HG03103 (cell line): ENCODE measurements at regions not wholly inside any gene's neighbourhood (a gene's known extent, or its start where the extent isn't known, plus 50 kb on each side); places are given as distances from the start of the nearest gene placed in this dataset.
"Not testable (repeated sequence)": the region's sequence is repeated elsewhere in the genome, so short reads cannot be mapped to it uniquely, and the experiment has no call there.

Source experiments
- ATAC-seq: cut with Tn5 transposase; IDR thresholded peaks from one replicate; pipeline ENCODE4 v1.9.1; 2021; ENCODE audit warnings: low read depth; ENCODE audit not compliant: unreplicated experiment

DNA sequence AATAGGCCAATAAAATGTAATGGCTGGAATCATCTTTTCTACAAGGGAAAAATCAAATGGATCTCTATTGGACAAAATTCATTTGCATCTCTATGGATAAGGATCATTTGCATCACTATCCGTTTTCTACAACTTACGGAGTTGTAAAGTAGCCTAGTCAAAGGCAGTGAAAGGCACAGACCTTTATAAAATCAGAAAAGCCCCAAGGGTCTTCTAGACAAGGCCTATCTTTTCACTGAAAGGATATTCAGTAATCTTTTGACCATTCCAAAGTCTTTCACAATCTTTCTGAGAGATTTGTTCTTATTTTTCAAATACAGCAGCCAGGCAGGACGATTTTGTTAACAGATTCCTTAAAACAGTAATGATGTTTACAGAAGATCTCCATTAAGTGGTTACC, 119.5 kb upstream of the JADE1 start:
- ATAC-seq: no peak

DNA sequence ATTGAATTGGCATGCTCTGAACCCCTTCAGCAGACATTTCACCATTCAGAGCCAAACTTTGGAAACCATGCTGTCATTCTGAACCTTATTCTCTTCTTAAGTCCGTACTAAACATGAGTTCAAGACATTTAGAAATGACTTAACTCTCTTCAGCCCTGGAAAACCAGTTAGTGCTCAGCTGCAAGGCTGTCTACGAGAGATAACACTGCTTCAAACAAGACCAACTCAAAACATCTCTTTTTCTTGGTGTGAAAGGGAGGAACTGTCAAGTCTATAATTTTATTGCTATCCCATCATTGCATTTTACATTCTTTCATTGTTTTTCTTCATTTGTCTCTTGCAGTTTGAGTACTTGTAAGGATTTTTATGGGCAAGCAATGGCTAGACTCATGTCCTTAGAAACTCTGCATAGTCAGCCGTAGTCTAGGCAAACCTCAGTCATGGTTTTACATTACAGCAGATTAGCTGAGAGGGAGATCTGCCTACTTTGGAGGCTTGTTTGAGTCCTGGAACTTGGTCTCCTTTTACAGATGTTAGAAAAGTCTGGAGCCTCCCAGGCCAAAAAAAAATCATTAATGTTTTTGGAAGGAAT, 120.6 kb upstream of the JADE1 start:
- ATAC-seq: no peak

DNA sequence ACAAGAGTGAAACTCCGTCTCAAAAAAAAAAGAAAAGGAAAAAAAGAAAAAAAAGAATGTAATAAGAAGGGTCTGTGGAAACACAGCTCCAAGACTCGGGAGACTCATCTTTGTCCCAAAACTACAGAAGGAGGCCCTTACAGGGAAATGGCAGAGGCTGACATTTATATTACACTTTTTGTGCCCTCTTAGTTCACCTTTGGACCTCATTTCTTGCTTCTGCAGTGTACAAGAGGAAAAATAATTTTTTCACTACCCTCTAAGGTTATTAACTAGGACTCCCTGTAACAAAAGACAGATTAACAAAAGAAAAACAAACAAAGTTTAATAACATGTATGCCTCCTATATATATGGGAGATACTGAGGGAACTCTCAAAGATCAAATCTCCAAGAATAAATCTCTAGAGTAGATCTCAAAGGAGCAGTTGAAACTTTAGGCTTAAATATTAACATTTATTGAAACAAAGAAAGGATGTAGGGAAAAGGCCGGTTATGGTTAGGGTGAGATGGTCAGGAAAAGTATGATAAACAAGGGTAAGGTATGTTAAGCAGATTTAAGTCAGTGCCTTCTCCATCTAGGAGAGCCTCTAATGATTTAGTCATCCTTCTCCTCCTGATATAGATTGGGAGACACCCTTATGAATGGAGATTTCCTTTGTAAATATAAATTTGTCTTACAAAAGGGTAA, 121.3 kb upstream of the JADE1 start:
- ATAC-seq: no peak

DNA sequence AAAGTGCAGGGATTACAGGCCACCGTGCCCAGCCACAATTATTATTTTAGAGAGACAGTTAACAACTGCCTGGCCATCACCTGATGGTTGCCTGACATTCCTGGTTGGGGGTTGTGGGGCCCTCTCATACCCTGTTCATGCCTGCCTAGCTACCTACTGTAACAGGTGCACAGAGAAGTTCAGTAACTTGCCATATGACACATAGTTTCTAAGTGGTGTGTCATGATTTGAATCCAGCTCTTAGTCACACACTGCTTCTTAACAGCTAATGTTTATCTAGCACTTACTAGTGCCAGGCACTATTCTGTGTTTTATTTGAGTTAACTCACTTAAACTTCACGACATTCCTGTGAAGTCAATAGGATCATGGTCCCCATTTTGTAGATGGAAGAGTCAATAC, 122.7 kb upstream of the JADE1 start:
- ATAC-seq: no peak

DNA sequence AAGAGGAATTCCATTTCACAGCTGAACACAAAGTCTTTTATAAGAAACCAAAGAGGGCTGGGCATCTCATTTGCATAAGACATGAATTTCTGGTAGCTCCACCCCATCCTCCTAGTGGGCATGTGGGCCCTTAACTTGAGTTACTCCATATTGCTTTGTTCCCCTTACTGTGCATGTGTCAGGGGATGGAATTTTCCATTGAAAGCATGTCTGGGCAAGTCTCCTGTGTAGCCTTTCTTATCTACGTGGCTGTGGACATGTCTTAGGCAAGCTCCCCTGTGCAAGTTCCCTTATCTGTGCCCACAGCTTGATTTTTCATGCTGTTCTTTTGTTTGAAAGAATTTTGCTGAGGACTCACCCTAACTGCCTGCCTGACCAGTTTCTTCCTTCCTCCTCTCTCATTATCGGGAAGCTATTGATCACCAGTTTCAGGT, 123.5 kb upstream of the JADE1 start:
- ATAC-seq: no peak

DNA sequence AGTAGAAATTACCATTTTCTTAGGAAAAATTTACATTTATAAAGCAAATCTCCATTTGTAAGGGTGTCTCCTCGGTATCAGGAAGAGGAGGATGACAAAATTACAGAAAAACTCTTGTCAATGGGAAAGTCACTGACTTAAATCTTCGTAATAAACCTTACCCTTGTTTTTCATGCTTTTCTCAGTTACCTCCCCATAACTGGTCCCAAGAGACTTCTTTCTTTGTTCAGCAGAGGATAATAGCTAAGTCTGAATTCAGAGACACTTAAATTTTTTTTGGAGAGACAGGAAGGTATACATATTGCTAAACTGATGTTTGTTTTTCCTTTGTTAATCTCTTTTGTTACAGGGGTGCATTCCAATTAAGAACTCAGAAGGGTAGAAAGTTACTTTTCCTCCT, 125.5 kb upstream of the JADE1 start:
- ATAC-seq: no peak

DNA sequence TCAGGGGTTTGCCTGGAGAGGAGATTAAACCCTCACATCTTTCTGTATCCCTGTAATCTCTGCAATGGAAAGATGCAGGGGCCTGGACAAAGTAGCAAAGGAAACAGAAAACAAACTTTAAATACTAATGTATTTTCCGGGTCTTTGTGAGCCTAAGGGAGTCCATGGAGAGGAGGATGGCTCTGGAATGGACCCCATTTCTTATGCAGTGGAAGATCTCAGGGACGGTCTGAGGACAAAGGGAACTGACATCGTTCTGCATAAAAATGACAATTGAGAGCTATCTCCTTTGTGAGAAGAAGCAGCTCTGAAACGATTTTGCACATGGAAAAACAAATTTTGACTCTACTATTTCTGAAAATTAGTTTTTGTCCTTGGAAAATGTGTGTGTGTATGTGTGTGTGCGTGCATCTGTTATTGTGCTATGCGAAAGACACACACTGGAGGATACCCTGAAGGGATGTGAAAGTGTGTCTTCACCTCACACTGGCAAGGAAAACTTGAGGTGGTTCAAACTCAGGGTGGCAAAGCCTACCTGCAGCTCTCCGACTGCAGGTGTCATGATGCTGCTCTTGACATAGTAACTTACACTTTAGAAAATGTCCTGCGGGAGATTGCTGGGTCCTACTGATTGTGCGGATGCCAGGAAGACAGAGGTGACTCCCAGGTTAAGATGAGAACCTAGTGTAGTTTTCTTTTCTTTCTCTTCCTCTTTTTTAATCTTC, 126.4 kb upstream of the JADE1 start:
- ATAC-seq: no peak

DNA sequence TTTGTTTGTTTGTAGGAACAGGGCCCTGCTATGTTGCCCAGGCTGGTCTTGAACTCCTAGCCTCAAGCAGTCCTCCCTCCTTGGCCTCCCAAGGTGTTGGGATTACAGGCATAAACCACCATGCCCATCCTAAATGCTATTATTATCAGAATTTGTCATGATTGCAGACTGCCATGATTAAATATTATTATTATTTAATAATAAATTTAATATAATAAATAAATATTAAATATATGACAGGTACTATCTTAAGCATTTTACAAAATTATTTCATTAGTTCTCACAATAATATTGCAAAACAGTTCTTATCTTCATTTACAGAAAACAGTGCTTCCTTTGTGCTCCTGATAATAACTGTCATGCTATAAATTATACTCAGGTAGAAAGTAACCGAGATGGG, 133.4 kb upstream of the JADE1 start:
- no peak for ATAC-seq

DNA sequence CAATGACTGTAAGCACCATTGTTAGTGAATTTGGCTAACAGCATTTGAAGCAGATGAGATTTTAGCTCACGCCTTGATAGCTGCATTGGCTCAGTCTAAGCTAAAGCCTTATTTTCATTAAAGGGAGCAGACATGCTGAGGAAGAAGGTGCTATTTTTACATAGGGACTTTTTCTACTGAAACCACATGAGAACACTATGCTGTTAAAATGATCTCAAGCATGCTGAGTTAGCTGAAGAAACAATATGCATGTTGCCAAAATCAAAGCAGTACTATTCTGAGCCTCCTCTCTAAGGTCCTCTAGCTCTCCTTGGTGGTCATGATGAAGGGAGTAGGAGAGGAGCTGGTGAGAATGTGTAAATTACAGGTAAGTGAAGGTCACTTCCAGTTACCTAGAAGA, 134.4 kb upstream of the JADE1 start:
- ATAC-seq: peak; percentile 86

DNA sequence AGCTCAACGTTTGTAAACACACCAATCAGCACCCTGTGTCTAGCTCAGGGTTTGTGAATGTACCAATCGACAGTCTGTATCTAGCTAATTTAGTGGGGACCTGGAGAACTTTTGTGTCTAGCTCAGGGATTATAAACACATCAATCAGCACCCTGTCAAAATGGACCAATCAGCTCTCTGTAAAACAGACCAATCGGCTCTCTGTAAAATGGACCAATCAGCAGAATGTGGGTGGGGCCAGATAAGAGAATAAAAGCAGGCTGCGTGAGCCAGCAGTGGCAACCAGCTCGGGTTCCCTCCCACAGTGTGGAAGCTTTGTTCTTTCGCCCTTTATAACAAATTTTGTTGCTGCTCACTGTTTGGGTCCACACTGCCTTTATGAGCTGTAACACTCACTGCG, 136.3 kb upstream of the JADE1 start:
- ATAC-seq: not testable (repeated sequence)

DNA sequence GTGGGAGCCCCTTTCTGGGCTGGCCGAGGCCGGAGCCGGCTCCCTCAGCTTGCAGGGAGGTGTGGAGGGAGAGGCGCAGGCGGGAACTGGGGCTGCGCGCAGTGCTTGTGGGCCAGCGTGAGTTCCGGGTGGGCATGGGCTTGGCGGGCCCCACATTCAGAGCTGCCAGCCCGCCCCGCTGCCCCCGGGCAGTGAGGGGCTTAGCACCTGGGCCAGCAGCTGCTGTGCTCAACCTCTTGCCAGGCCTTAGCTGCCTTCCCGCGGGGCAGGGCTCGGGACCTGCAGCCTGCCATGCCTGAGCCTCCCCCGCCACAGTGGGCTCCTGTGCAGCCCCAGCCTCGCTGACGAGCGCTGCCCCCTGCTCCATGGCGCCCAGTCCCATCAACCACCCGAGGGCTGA, 136.9 kb upstream of the JADE1 start:
- not testable (repeated sequence) for ATAC-seq

DNA sequence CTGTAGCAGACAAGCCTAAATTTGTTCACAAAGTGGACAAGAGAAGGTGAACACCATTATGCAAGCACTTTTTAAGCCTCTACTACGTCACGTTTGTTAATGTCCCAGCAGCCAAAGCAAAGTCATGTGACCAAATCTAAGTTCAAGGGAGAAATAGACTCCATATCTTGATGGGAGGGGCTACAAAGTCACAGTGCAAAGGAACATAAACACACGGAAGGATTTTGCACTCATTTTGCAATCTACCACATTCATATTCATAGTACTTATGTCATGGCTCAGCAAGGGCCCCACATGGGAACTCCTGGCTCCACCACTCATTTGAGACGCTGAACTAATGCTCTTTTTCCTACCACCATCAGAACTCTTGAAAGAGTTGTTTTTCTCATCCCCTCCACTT, 139.0 kb upstream of the JADE1 start:
- ATAC-seq: no peak

DNA sequence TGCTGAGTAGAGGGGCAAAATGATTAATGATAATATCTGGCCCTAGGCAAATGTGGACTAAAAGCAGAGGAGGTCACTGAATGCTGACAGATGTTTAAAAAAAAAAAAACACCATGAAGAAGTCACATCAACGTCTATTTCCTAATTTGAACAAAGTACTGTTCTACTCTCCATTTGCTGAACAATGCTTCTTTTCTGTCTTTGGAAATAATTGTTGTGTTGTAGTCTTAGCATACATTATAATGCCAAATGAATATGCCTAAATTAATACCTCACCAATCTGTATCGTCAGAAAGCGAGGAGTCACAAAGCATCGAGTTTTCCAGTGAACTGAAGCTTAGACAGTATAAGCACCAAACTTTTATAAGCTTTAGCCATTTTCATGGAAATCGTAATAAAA, 140.9 kb upstream of the JADE1 start:
- ATAC-seq: no peak

DNA sequence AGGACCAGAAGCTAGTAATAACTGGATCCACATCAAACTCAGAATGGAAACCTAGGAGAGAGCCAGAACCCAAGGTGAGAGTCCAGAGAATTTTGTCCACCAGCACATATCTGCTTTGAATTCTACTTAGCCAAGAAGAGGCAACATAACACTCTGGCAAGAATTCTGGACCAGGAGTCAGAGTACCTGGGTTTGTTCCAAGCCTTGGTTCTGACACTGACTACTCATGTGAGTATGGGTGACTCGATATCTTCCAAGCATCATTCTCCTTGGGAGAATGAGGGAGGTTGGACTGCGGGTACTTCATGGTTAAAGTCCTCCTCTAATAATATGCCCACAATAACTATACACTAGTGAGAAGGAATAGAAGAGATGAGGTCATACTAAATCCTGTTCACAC, 144.0 kb upstream of the JADE1 start:
- ATAC-seq: no peak

DNA sequence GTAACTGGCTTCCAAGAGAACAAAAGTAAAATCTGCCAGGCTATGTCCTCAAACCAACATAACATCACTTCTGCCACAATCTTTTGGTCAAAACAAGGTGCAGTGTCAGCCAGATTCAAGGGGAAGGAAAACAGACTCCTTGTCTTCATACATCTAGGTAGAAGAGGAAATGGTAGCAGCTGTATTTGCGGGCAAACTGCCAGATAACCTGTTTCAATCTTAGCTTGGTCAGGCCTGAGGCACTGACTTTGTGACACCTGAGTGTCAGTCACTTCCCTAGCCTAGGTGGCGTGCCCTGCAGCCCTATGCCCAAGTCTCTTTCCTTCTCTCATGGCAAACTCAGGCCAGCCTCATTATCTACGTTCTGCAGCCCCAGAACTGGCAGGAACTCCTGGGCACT, 146.2 kb upstream of the JADE1 start:
- ATAC-seq: peak; percentile 95

DNA sequence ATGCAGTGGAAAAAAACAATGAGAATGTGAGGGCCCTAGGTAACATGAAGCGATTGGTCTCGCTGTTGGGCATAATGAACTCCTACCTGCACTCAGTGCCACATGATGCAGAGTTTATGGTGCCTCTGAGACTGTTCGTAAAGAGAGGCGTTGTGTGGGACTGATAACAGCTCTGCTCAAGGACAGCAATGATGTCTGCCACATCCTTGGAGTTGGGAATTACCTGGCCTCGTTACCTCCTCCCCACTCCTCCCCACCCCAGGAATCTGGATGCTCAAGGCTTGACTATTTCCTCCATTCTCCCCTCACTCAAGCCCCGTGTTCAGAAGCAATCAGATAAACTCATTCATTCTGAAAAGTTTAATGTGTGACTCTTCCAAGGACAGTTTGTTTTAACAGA, 148.0 kb upstream of the JADE1 start:
- ATAC-seq: no peak

DNA sequence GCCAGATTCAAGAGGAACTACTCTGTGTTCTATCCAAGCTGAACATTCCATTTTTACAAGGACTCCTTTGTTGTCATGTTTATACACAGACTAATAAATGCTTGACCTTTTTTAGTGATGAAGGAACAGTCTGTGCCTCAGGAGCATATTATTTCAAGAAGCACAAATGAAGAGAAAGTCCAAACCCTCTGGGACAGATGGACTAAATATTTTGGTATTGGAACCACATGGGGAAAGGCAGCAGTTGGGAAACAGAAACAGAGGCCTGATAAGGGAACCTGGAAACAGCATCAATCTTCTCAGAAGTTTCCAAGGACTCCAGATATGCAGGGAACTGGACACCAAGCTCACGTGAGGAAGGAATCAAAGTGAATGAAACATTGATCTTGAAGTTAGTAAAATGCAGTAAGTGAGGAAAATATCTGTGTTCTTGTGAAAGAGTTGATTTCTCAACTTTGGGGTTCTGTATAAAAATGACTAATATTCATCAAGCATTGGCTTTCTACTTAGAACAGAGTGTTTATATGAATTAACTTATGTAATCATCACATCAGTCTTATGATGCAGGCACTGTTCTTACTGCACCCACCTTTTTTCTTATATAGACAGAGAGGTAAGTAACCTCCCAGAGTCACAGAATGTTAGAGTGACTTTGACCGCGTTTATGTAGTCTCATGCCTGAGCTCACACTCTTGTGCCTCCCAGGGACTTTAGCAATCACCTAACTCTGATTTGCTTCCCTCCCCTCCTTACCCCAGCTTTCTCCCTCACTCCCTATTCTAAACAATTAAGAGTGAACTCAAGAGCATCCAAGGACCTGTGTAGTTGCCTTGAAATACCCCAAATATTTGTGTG, 148.9 kb upstream of the JADE1 start:
- ATAC-seq: no peak

DNA sequence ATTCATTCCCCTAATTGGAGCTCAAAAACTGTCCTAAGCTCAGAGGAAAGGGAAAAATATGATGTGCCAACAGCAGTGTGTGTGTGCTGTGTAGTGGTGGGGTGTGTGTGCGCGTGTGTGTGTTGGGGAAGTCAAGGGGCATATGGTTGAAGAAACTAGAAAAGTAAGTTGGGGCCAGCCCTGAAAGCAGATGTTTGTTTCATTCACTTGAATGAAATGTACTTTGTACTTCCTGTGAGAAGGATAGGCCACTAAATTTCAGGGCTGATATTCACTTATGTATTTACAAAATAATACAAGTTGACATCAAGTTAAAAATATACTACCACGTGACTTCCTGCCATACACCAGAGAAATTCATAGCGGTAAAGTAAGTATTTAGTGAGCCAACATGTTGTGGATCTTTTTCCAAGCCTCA, 151.3 kb upstream of the JADE1 start:
- no peak for ATAC-seq

DNA sequence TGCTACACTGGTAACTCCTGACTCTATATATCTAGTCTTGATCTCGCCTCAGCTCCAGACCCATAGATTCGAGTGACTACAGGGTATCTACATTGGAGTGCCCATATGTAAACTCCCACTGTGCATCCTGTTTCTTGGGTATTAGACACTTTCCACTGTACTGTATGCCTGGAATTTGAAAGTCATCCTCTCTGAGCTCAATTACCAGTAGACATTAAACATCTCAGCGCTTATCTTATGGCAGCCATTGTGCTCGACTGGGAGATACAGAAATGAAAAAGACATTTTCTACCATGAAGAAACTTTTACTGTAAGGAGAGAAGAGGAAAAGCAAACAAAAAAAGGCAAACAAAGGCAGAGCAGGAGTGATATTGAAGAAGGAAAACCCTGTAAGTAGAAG, 151.9 kb upstream of the JADE1 start:
- ATAC-seq: no peak

DNA sequence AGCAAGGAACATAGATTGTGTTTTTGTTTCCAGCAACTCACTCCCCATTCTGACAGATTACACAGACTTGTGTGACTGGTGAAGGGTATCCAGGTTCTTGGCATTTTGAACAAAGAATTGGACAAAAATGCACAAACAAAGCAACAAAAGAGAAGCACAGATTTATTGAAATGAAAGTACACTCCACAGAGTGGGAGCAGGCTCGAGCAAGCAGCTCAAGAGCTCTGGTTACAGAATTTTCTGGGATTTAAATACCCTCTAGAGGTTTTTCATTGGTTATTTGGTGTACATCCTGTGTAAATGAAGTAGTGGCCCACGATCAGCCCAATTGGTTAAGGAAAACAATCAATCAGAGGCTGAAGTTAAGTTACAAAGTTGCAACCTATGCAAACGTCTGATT, 155.0 kb upstream of the JADE1 start:
- ATAC-seq: no peak
